HuH-7 (cell line): ENCODE measurements at regions not wholly inside any gene's neighbourhood (a gene's known extent, or its start where the extent isn't known, plus 50 kb on each side); places are given as distances from the start of the nearest gene placed in this dataset.

ENCODE experiments used
- DNase-seq: peaks from one replicate; pipeline ENCODE4 v3.0.0; 2011; ENCODE audit warnings: low spot score

- no peak for DNase-seq
Measured at GRCh38 chr7:156480671-156481070, 159.9 kb upstream of the RNF32 start.

- DNase-seq: no peak
Measured at GRCh38 chr7:156479596-156479995, 161.0 kb upstream of the RNF32 start.

GRCh38 chr7:156478486-156478885 lies 162.1 kb upstream of the RNF32 start:
- DNase-seq: no peak

GRCh38 chr7:156475666-156476065 lies 164.9 kb upstream of the RNF32 start:
- no peak for DNase-seq

- no peak for DNase-seq
Measured at GRCh38 chr7:156475179-156475578, 165.4 kb upstream of the RNF32 start.

- DNase-seq: no peak
Measured at GRCh38 chr7:156474241-156474743, 166.3 kb upstream of the RNF32 start.

GRCh38 chr7:156473476-156474240 lies 166.9 kb upstream of the RNF32 start:
- peak; percentile 73 for DNase-seq

GRCh38 chr7:156472267-156472666 lies 168.3 kb upstream of the RNF32 start:
- no peak for DNase-seq

GRCh38 chr7:156470399-156471320 lies 169.9 kb upstream of the RNF32 start:
- no peak for DNase-seq

GRCh38 chr7:156466955-156467625 lies 173.5 kb upstream of the RNF32 start:
- DNase-seq: no peak

- no peak for DNase-seq
Measured at GRCh38 chr7:156466272-156466671, 174.3 kb upstream of the RNF32 start.

GRCh38 chr7:156465186-156465585 lies 175.4 kb upstream of the RNF32 start:
- DNase-seq: no peak

GRCh38 chr7:156464339-156464738 lies 176.2 kb upstream of the RNF32 start:
- DNase-seq: no peak

GRCh38 chr7:156463280-156463679 lies 177.3 kb upstream of the RNF32 start:
- DNase-seq: no peak

GRCh38 chr7:156461881-156462665 lies 178.5 kb upstream of the RNF32 start:
- DNase-seq: no peak

GRCh38 chr7:156460858-156461627 lies 179.5 kb upstream of the RNF32 start:
- no peak for DNase-seq

- no peak for DNase-seq
Measured at GRCh38 chr7:156459582-156459981, 181.0 kb upstream of the RNF32 start.

GRCh38 chr7:156459067-156459466 lies 181.5 kb upstream of the RNF32 start:
- no peak for DNase-seq

GRCh38 chr7:156458011-156458410 lies 182.6 kb upstream of the RNF32 start:
- no peak for DNase-seq

- DNase-seq: peak; percentile 34
Measured at GRCh38 chr7:156456503-156457115, 184.0 kb upstream of the RNF32 start.
